HG02970 (cell line): ENCODE measurements at regions not wholly inside any gene's neighbourhood (a gene's known extent, or its start where the extent isn't known, plus 50 kb on each side); places are given as distances from the start of the nearest gene placed in this dataset.

Source experiments
- ATAC-seq: cut with Tn5 transposase; IDR thresholded peaks from one replicate; pipeline ENCODE4 v1.9.1; 2021; ENCODE audit warnings: mild to moderate bottlenecking, moderate library complexity, moderate number of reproducible peaks; ENCODE audit not compliant: unreplicated experiment, low FRiP score

GRCh38 chr1:10895621-10896020 lies 99.2 kb upstream of the CASZ1 start:
- ATAC-seq = no peak

GRCh38 chr1:10896673-10897072 lies 100.2 kb upstream of the CASZ1 start:
- no peak for ATAC-seq

- no peak for ATAC-seq
Observed at GRCh38 chr1:10897321-10897980, 101.0 kb upstream of the CASZ1 start.

GRCh38 chr1:10897981-10898728 lies 101.7 kb upstream of the CASZ1 start:
- ATAC-seq = no peak

GRCh38 chr1:10898921-10899320 lies 102.5 kb upstream of the CASZ1 start:
- ATAC-seq = no peak

- ATAC-seq = no peak
Observed at GRCh38 chr1:10899490-10900250, 103.2 kb upstream of the CASZ1 start.

GRCh38 chr1:10900251-10900651 lies 103.8 kb upstream of the CASZ1 start:
- no peak for ATAC-seq

GRCh38 chr1:10900691-10901090 lies 104.2 kb upstream of the CASZ1 start:
- ATAC-seq = no peak

GRCh38 chr1:10901091-10901890 lies 104.8 kb upstream of the CASZ1 start:
- no peak for ATAC-seq

GRCh38 chr1:10901891-10902805 lies 105.7 kb upstream of the CASZ1 start:
- no peak for ATAC-seq

GRCh38 chr1:10903421-10903820 lies 107.0 kb upstream of the CASZ1 start:
- no peak for ATAC-seq

- no peak for ATAC-seq
Observed at GRCh38 chr1:10903821-10904220, 107.4 kb upstream of the CASZ1 start.

- no peak for ATAC-seq
Observed at GRCh38 chr1:10904396-10905358, 107.8 kb upstream of the TARDBP start.

- no peak for ATAC-seq
Observed at GRCh38 chr1:10905841-10906655, 106.4 kb upstream of the TARDBP start.

GRCh38 chr1:10906866-10907519 lies 105.5 kb upstream of the TARDBP start:
- ATAC-seq = no peak

GRCh38 chr1:10908266-10908665 lies 104.2 kb upstream of the TARDBP start:
- ATAC-seq = no peak
